NB4 (cell line): ENCODE measurements at regions not wholly inside any gene's neighbourhood (a gene's known extent, or its start where the extent isn't known, plus 50 kb on each side); places are given as distances from the start of the nearest gene placed in this dataset.
"Not testable (repeated sequence)": the region's sequence is repeated elsewhere in the genome, so short reads cannot be mapped to it uniquely, and the experiment has no call there.

Experiments used
- CTCF ChIP-seq: IDR thresholded peaks from one replicate; pipeline ENCODE4 v1.5.1; 2012; ENCODE audit warnings: low read depth, low read length
- POLR2A ChIP-seq: IDR thresholded peaks from 2 replicates; pipeline ENCODE4 v1.6.1; 2011; ENCODE audit warnings: mild to moderate bottlenecking; ENCODE audit not compliant: insufficient read length; ENCODE audit errors: extremely low read depth

- TF ChIP-seq POLR2A: not testable (repeated sequence)
- TF ChIP-seq CTCF: peak; percentile 54
Measured at GRCh38 chr16:15219679-15220615, 125.9 kb upstream of the RRN3 start.
